HG02938 (cell line): ENCODE measurements at regions not wholly inside any gene's neighbourhood (a gene's known extent, or its start where the extent isn't known, plus 50 kb on each side); places are given as distances from the start of the nearest gene placed in this dataset.

Experiments used
- ATAC-seq: cut with Tn5 transposase; IDR thresholded peaks from one replicate; pipeline ENCODE4 v1.9.1; 2021; ENCODE audit warnings: mild to moderate bottlenecking, moderate library complexity; ENCODE audit not compliant: unreplicated experiment

- ATAC-seq: no peak
These were observed 178.9 kb upstream of the VEGFC start for GRCh38 chr4:176971576-176972115.

GRCh38 chr4:176979416-176979815 lies 186.7 kb upstream of the VEGFC start:
- ATAC-seq: no peak

GRCh38 chr4:176981074-176981473 lies 188.4 kb upstream of the VEGFC start:
- ATAC-seq: no peak

- ATAC-seq: no peak
These were observed 188.8 kb upstream of the VEGFC start for GRCh38 chr4:176981551-176981950.

- no peak for ATAC-seq
These were observed 195.5 kb upstream of the VEGFC start for GRCh38 chr4:176988226-176988625.

GRCh38 chr4:176989186-176989585 lies 196.5 kb upstream of the VEGFC start:
- ATAC-seq: no peak

- no peak for ATAC-seq
These were observed 207.3 kb upstream of the VEGFC start for GRCh38 chr4:176999935-177000543.

- ATAC-seq: no peak
These were observed 208.8 kb upstream of the VEGFC start for GRCh38 chr4:177001271-177002175.

GRCh38 chr4:177005674-177006230 lies 213.0 kb upstream of the VEGFC start:
- no peak for ATAC-seq

GRCh38 chr4:177006331-177006730 lies 213.6 kb upstream of the VEGFC start:
- no peak for ATAC-seq

- no peak for ATAC-seq
These were observed 215.5 kb upstream of the VEGFC start for GRCh38 chr4:177008071-177008835.

- ATAC-seq: no peak
These were observed 216.2 kb upstream of the VEGFC start for GRCh38 chr4:177008836-177009501.

- no peak for ATAC-seq
These were observed 217.7 kb upstream of the VEGFC start for GRCh38 chr4:177010418-177010817.

GRCh38 chr4:177012918-177013545 lies 220.3 kb upstream of the VEGFC start:
- ATAC-seq: no peak

GRCh38 chr4:177016541-177017141 lies 223.9 kb upstream of the VEGFC start:
- no peak for ATAC-seq

GRCh38 chr4:177023951-177024350 lies 231.2 kb upstream of the VEGFC start:
- ATAC-seq: no peak

- ATAC-seq: no peak
These were observed 239.6 kb upstream of the VEGFC start for GRCh38 chr4:177032341-177032740.

GRCh38 chr4:177033135-177033534 lies 240.4 kb upstream of the VEGFC start:
- no peak for ATAC-seq

- no peak for ATAC-seq
These were observed 240.9 kb upstream of the VEGFC start for GRCh38 chr4:177033632-177034031.

- ATAC-seq: no peak
These were observed 248.6 kb upstream of the VEGFC start for GRCh38 chr4:177041356-177041755.
